HG02571 (cell line): ENCODE measurements at regions not wholly inside any gene's neighbourhood (a gene's known extent, or its start where the extent isn't known, plus 50 kb on each side); places are given as distances from the start of the nearest gene placed in this dataset.
"Not testable (repeated sequence)": the region's sequence is repeated elsewhere in the genome, so short reads cannot be mapped to it uniquely, and the experiment has no call there.

ENCODE experiments used
- ATAC-seq: cut with Tn5 transposase; IDR thresholded peaks from one replicate; pipeline ENCODE4 v1.9.1; 2021; ENCODE audit warnings: mild to moderate bottlenecking, moderate library complexity; ENCODE audit not compliant: unreplicated experiment

DNA sequence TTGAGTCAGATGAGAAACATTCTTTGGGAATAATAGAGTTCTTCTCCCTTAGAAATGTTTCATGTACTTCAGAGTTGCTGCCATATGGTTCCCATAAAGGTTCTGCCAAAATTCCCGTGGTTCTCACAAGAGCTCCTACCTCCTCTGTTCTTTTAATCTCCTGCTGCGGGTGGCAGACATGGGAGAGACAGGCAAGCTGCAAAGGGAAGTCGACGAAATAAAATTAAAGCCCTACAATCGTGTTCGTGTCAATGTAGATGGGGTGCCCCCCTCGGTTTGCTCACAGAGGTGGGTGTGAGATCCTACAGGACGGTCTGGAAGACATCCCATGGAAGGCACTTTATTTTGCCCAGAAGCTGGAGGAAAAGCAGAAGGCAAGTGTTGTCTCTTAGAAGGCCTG, 276.0 kb downstream of the RWDD3 start:
- no peak for ATAC-seq

DNA sequence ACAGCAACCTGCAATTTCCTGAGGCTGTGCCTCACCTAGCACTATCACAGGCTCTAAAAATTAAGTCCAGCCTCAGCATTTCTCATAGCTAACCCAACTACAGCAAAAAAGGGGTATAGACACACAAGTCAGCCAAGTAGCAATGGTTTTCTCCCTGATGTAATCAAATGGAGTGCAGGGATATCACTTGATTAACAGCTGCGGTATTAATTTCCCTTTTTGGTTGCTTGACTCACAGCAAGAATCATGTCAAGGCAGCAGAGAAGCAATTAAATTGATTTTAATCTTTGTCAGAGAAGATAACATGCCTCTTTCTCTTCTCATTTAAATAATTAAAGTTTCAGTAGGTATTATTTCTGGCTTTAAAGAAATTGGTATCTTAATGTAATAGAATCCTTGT, 278.9 kb downstream of the RWDD3 start:
- no peak for ATAC-seq

- ATAC-seq, result no peak
Observed at GRCh38 chr1:95517506-95517905, 283.5 kb downstream of the RWDD3 start.

DNA sequence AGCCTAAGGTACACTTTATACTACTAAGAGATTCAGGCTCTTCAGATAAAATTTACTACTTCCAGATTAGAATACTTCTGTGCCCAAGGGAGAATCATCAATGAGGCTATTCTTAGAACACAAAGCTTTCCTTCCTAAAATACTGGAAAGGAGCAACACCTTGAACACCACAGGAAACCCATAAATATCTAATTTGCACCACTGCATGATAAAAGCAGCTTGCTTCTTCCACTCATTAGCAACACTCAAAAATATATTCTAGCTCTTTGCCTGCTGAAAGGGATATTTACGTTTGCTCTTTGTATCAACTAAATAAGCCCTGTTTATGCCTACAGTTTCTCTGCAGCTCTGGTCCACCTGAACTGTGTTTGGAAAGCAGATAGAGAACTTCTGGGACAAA, 284.3 kb downstream of the RWDD3 start:
- ATAC-seq, result no peak

GRCh38 chr1:95520390-95520789, 286.4 kb downstream of the RWDD3 start:
- ATAC-seq, result no peak

DNA sequence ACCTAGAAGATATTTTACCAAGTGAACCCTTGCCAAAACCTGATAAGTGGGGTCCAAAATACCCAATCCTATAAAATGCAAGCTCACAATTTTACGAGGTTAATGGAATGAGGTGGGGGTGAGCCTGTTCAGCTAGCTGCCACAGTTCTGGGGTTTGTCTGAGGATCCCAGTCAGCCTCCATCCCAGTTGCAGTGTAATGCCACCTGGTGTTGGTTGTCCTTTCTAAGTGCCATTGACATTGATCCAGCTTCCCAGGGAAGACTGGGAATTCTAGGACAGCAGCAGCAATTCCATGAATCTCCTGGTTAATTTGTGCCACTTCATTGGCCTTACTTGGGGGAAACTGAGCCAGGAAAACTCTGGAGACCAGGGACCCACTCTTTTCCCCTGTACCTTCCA, 298.3 kb downstream of the RWDD3 start:
- ATAC-seq, result no peak

DNA sequence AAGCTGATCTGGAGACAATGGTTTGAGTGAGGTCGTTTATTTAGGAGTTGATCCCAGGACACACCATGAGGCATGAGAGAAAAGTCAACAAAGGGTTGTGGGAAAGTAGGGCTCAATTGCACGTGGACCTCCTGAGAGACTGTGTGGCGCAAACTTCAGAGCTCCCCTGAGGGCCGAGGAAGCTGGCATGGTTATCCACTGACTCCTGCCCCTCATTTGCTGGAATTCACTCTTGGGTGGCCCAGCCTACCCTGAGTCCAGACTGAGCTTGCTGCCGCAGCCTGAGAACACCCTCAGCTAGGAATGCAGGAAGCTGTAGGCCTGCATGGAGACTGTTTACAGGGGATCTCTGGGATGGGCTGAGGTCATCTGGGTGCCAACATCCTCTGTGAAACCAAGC, 301.0 kb downstream of the RWDD3 start:
- no peak for ATAC-seq

GRCh38 chr1:95535614-95536013, 301.6 kb downstream of the RWDD3 start:
- ATAC-seq, result no peak

GRCh38 chr1:95536501-95536900, 302.5 kb downstream of the RWDD3 start:
- no peak for ATAC-seq

DNA sequence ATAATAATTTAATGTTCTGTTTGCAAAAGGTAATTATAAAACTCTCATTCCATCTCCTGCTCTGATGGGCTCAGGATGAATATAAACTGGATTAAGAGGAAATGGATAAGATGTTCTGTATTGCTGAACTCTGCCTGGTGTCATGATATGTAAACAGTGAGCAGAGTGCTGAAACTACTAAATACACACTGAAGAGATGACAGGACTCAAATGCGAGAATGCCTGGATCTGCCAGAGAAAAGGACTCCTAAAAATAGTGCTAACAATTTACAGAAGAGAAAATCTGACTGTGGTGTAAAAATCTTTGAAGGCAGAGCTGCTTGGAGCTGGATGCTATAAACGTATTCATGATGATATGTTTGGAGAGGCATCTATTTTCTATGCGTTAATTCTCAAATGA, 303.2 kb downstream of the RWDD3 start:
- ATAC-seq, result no peak

- ATAC-seq, result not testable (repeated sequence)
Observed at GRCh38 chr1:95538242-95538641, 304.2 kb downstream of the RWDD3 start.

DNA sequence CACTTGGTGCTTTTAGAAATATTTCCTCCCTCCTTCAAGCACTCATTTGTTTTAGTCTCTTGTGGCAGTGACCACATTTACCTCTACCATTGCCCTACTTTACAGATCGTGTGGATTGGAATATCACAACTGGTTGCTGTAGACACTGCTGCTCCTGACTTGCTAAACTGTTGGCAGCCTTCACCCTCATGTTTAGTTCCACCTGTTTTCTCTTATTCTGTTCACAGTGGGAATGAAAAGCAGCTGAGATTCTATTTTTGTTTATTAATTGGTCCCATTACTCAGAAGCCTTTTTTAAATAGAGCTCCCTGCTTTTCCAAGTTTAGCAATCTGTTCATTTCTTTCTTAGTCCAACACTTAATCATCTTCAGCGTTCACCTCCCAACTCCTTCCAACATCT, 308.9 kb downstream of the RWDD3 start:
- ATAC-seq, result no peak

DNA sequence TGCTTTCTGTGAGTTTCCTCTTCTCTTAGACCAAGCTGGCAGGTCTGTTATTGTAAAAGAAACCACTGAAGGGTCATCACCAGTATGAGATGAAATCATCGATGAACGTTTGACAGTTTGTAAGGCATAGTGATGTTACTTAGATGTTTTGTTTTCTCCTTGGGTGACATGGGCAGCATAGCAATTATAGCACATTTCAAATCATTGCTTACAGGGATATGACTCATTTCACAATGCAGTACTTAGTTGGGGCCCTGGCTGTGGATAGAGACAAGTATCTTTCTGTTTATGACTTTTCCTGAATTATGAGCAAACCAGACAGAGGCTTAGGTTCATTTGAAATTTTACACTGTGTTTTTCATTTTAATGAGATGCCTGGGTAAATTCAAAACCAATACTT, 313.0 kb downstream of the RWDD3 start:
- no peak for ATAC-seq

- ATAC-seq, result no peak
Observed at GRCh38 chr1:95548211-95548610, 314.2 kb downstream of the RWDD3 start.

DNA sequence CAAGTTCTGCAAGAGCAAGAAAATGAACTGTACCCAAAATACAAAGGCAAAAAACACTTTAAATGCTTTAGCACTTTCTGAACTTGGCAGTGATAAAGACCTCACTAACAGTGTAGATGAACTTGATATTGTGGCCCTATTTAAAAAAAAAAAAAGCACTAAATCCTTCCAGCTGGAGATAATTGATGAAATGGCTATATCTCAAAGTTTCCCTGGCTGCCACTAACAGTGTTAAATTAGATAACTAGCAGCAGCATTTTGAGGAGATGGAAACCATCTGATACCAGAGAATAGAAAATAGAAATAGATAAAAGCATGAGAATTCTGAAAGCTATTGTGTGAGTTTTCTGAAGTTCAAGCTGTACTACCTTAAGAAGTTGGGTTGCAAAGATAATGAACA, 317.2 kb downstream of the RWDD3 start:
- no peak for ATAC-seq

DNA sequence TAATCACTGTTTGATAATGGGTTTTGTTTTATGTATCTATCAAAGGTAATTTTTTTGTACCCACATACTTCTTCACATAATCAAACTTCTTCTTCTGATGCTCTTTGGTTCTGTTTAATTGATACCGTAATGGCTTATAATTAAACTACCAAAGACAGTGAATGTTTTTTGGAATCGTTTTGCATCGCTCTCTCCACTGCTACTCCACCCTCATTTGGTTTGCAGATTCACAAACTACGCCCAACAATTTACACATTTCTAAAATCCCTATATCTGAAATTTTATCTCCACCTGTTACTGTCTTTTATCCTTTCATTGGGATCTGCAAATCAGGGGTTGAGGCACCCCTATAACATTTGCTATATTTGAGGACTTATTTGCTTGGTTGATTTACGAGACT, 319.6 kb downstream of the RWDD3 start:
- ATAC-seq, result no peak

DNA sequence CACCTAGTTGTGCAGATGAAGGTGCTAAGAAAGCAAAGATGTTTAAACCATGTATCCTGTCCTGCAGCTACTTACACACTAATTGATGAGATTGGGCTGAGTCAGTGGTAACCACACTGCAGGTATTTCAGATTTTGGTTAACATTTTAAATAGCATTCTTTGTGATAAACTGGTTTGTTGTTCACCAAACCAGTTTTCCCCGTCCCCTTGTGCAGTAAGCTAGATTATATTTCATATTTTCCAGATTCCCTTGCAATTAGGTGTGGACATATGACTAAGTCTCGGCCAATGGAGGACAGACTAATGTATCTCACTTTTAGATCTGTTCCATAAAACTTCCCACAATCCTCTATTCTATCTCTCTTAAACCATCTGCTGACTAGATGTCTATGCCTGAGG, 320.4 kb downstream of the RWDD3 start:
- ATAC-seq, result no peak

DNA sequence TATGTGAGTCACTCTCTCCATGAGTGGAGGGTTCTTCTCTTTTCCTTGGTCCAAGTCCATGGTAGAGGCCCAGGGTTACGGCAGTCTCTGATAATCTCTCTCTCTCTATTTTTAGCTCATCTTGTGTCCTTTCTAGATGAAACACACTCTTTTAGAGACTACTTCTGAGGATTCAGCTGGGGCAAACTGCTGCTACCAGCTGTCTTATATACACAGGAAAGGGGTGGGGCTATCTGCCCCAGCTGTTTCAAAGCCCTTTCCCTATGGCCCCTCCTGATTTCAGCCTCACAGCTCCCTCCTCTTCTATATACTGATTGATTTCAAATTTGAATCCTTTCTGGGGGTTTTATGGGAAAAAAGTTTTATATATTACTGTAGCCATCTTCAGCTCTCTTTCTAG, 324.8 kb downstream of the RWDD3 start:
- ATAC-seq, result no peak

- ATAC-seq, result no peak
Observed at GRCh38 chr1:95561346-95561745, 327.3 kb downstream of the RWDD3 start.

DNA sequence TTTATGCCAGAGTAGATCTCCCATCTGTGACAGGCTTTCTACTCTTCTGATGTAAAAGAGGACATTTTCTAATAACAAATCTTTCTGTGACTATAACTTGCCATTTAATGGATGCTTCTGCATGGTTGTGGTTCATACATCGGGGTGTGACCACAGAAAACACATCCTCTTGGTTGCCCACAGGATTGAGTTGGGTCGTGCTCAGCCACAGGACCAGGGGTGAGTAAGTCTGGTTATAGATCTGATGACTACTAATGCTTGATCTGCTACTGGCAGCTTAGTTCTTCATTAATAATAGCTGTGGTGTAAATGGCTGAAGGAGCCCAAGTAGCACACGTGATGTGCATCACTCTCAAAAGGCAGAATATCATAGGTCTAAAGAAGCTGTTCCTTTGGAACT, 328.2 kb downstream of the RWDD3 start:
- ATAC-seq, result no peak

DNA sequence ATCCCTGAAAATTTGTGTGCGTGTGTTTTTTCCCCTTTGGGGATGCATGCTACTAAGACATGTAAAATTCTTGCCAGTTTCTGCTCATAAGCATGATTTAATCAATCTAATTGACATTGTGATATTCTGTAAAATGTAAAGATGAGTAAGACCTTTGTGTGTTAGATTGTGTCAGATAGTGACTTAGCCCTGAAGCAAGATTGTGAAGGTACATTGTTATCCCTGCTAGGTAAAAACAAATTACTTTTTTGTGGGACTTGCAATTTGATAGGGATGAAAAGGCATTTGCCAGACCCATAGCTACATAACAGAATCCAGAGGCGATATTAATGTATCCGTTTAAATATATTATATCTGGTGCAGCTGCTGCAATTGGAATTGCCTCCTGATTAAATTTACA, 338.0 kb downstream of the RWDD3 start:
- ATAC-seq, result no peak

- ATAC-seq, result no peak
Observed at GRCh38 chr1:95572962-95573361, 339.0 kb downstream of the RWDD3 start.

GRCh38 chr1:95575291-95575690, 341.3 kb downstream of the RWDD3 start:
- ATAC-seq, result no peak

DNA sequence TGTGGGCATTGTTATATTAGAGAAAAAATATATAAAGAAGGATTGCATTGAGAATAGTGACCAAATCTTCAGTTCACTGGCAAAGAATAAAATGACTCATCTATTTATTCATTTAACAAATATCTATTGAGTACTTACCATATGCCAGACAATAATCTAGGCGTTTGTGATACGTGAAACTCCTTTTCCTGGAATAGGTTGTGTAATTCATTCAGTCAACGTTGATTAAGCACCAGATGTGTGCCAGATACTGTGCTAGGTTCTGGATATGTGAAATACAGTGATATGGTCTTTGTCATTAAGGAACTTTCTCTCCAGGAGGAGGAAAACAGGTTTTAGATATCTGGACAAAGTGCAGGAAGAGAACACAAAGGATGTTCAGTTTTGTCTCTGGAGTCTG, 344.5 kb downstream of the RWDD3 start:
- no peak for ATAC-seq
